GM18505 (cell line): ENCODE measurements at regions not wholly inside any gene's neighbourhood (a gene's known extent, or its start where the extent isn't known, plus 50 kb on each side); places are given as distances from the start of the nearest gene placed in this dataset.

Source experiments
- ATAC-seq: cut with Tn5 transposase; IDR thresholded peaks from one replicate; pipeline ENCODE4 v1.9.1; 2021; ENCODE audit not compliant: unreplicated experiment
- POLR2A ChIP-seq: IDR thresholded peaks from 4 replicates; pipeline ENCODE4 v1.6.1; 2011; ENCODE audit warnings: borderline replicate concordance; ENCODE audit not compliant: insufficient read depth, insufficient read length; ENCODE audit errors: extremely low read depth

DNA sequence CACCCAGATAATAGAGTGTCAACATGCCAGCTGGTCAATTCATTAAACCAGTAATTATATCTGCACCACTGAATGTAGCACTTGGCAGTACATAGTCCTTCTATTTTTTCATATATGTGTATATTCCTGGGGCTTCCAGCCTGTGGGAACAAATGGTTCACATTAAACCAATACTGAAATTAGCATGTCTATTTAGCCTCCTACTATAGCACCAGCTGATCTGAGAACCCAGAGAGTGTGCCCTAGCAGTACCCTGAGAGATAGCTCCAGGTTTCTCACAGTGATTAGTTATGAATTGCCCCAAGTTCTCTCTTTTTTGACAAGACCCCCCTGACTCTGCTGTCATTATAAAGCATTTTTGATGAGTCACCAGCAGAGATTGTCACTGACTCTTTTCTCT lies 1097.3 kb upstream of the FLRT2 start:
- no peak for ATAC-seq
- TF ChIP-seq POLR2A, result no peak

DNA sequence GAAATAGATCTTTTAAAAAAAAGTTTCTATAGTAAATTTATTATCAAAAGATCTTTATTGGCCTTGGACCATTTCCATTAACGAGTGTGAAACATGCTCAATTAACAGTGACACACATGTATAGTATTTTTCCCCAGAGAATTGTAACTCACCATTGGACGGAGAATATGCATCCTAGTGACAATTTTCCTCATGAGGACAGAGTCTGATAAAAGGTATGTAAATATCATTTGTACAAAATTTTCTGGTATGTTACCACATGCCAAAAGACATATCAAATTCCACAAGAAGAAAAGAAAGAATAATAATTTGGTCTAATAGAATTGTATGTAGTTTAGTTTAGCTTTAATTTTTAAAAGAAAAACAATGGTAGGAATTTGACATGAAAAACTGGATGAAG lies 1096.0 kb upstream of the FLRT2 start:
- TF ChIP-seq POLR2A, result no peak

DNA sequence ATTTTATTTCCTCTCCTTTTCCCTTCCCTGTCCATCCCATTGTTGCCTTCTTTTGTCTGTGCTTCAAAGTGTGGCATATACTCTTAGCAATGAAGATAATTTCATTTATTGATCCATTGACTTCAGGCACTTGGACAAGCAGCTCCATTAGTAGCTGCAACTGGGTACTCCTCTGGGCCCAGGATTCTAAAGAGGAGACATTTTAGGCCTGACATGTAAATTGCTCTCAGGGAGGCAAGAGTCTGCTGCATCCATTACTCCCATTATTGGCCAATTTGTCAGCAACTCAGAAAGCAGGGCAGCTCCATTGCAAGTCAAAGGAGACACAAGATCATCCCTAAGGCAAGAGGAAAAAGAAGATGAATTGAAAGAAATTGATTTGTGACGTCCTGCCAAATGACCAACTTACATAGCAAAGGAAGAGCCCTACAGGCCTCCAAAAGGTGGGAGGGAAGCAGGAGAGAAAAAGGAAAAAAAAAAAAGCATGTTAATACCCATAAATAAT lies 1094.1 kb upstream of the FLRT2 start:
- ATAC-seq, result no peak
- TF ChIP-seq POLR2A, result no peak

More for the DNA sequence above, 1096.0 kb upstream of the FLRT2 start:
- ATAC-seq, result no peak

DNA sequence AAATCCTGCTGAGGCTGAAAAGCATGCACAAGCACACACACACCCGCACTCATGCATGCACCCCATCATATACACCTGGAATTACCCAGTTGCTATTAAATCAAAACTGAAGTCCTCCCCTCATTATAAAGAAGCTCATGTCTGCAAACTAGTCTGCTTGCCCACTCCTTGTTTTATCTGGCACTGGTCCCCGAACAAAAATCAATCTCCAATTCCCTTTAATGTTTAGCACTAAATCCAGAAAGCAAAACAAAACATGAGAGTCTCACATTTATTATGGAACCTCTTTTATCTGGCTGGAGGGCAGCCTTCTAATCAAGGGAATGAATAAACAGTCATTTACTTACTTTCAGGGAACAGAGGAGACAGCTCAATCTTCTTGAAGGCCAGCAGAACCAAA lies 1093.4 kb upstream of the FLRT2 start:
- no peak for ATAC-seq
- TF ChIP-seq POLR2A, result no peak

DNA sequence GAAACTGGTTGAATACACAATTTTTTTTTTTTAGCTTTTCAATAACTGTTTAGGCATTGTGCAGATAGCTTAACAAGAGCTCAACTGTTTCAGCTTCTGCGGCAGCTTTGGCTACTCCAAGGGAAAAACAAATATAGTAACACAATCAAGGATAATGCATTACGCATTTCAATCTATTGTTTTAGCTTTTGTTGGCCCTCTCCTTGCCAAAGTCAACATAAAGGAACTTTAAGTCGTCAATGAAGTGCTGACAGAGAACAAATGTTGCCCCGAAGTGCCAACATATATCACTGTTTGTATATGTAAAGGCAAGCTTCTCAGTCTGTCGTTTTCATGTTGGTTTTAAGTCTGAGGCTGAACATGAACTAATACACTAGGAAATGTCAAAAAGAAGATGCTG lies 1087.4 kb upstream of the FLRT2 start:
- ATAC-seq, result no peak
- no peak for TF ChIP-seq POLR2A

DNA sequence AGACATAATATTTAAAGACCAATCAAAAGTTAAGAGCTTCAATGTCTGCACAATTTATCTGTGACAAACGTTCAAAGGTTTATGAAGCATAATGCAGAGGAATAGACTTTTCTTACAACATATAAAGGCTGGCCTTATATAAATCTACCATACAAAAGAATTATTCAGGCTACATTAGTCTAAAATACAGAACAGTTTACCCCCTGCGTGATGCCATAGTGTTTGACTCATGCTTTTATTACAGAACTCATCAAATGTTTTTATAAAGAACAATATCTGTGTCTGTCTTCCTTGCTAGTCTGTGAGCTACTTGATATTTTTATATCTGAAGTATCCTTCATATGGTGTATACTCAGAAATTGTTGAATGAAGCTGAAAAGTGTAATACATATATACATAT lies 1084.5 kb upstream of the FLRT2 start:
- ATAC-seq, result no peak
- no peak for TF ChIP-seq POLR2A

DNA sequence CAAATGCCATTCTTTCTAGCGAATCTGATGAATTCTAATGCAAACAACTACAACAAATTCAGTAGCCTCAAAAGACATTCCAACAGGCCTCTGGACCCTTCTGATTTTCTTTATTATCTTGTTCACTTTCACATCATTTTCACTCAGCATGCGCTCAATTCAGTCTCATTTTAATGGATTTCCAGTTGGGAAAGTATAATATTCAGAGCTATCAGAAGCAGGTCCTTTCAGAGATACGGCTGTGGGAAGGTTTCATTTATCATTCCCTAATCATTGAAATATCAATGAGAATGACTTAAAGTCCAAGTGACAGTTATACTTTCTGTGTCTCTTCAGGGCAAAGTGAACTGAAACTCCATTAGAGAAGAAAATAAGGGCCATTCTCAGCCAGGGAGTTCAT lies 1083.7 kb upstream of the FLRT2 start:
- no peak for ATAC-seq
- TF ChIP-seq POLR2A, result no peak

DNA sequence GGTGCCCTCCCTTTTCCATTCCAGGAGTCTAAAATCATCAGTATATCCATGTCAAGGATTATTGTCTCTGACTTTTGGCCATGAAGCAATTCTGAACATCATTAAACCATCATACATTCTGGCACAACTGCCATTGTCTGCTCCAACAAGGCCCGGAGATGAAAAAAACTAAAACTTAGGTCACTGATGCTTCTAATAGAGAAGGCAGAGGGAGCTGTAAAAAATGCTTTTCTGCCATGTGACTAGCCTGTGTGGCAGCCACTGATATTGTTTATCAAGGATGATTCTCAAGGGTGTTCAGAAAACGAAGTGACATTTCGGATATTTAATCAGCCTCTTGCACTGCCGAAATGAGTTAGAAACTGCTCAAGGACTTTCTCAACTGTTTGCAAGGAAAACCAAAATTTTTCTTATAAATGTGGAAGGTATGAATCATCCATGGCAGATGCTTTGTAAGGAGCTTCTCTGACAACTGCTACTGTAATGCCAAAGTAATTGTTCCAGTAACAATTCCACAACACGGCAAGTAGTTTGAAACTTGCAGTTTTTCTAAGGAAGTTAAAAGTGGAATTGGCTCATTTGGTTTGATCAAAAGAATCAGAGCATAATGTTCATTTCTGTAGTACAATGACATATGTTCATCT lies 1076.5 kb upstream of the FLRT2 start:
- ATAC-seq, result no peak
- TF ChIP-seq POLR2A, result no peak

DNA sequence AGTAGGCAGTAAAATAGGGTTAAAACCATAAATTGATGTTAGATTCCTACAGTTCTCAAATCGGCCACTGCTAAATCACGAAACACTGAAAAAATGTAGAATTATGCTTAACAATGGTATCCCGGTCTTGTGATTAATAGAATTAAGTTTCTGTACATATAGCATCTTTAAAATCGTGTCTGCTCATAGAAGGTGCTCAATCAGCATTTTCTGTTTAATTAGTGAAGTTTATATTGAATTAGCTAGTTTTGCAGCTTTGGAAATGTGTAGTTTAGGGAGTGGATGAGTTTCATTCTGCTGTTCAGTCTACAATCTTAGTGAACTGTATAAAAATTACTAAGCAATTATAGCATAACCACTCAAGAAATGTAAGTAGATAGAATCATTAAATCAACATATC lies 1075.8 kb upstream of the FLRT2 start:
- ATAC-seq, result no peak
- TF ChIP-seq POLR2A, result no peak

DNA sequence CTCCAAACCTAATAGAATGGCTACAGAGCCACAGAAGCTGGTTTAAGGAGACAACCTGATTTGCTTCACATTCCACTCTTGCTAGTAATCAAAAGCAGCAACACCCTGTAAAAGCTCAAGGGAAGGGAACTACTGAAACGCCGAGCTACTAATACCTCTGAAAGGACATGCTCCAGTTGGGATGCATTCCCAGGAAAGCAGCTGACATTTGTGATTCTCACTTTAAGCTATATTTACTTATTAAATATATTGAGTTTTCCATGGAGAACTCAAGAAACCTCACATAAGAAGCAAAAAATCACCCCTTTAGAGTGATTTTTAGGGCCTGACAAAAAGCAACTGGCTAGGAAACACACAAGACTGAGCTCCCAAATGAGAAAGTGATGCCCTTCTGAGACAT lies 1073.0 kb upstream of the FLRT2 start:
- no peak for TF ChIP-seq POLR2A
- ATAC-seq, result no peak

DNA sequence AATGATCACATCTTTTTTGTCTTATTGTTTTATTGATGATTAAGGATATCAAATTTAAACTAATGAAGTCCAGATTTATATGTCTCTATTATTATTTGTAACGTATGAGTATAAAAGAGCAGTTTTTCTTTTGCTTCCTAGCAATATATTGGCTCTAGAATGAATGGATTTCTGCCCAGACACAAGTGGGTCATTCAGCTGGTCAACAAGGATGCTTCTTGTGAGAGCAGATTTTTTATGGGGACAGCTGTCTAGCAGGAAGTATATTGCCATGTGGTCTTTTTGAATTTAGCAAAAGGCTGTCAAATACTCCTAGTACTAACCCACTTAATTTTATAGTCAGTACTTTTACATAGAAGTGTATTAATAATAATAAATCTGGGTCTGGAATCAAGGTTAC lies 1071.1 kb upstream of the FLRT2 start:
- ATAC-seq, result no peak
- no peak for TF ChIP-seq POLR2A

DNA sequence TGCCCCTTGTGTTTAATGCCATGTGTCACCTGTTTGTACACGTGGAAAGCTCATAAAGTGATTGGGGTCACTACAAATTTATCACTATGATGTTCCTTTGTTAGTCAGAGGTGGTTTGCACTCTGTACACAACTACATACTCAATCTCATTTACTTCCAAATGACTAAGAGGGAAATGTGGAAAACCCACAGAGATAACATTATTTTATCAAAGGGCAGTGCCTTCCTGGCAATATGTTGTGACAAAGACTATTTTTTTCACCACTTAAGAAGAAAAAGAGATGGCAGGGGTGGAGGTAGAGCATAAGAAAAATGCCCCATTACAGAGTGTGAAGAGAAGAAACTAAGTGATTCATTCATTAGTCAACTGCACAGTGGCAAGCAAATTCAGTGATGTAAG lies 1064.1 kb upstream of the FLRT2 start:
- ATAC-seq, result no peak
- TF ChIP-seq POLR2A, result no peak

DNA sequence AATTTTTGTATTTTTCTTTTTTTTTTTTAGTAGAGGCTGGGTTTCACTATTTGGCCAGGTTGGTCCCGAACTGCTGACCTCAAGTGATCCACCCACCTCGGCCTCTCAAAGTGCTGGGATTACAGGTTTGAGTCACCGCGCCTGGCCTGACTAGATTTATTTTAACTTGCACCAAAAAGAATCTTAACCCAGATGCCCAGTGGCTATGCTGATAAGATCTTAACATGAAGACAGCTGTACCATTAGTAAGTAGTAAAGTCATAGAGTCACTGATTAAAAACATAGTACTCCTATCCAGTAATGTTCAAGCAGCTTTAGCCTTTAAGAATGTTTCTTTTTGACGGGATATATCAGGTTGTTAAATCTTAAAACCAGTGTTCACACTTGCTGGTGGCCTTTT lies 1061.8 kb upstream of the FLRT2 start:
- no peak for TF ChIP-seq POLR2A
- ATAC-seq, result no peak

DNA sequence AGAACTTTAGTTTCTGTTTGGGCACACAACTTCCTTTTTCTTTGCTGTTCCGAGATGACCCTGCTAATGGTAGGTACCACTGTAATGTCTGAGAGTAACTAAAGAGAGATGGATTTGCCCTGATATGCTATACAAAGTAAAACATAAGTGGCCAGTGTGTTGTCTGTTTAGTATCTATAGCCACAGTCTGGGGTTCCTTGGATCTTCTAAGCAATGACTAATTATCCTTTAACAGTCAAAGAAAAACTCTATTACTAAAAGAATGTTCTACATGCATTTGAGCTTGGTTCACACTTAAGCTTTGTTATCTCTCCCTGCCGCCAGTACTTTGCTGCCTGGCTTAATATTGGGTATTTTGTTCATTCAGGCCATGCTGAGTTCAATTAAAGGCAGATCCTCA lies 1051.9 kb upstream of the FLRT2 start:
- TF ChIP-seq POLR2A, result no peak
- ATAC-seq, result no peak
